DND-41 (cell line): ENCODE measurements at regions not wholly inside any gene's neighbourhood (a gene's known extent, or its start where the extent isn't known, plus 50 kb on each side); places are given as distances from the start of the nearest gene placed in this dataset.

Experiments used
- CTCF ChIP-seq: IDR thresholded peaks from 2 replicates; pipeline ENCODE4 v1.5.1; 2012; ENCODE audit warnings: borderline replicate concordance, low read length, moderate library complexity, mild to moderate bottlenecking; ENCODE audit not compliant: poor library complexity, severe bottlenecking; ENCODE audit errors: extremely low read depth
- EZH2 ChIP-seq: IDR thresholded peaks from 3 replicates; pipeline ENCODE4 v1.6.1; 2012; ENCODE audit warnings: borderline replicate concordance, low read depth, mild to moderate bottlenecking, moderate library complexity, low read length, inconsistent platforms; ENCODE audit not compliant: severe bottlenecking

GRCh38 chr20:55678126-55678525 lies 327.2 kb downstream of the CBLN4 start:
- TF ChIP-seq CTCF (no peak), EZH2 (no peak)
